KMS-11 (cell line): ENCODE measurements at regions not wholly inside any gene's neighbourhood (a gene's known extent, or its start where the extent isn't known, plus 50 kb on each side); places are given as distances from the start of the nearest gene placed in this dataset.

Experiments
- H2AFZ ChIP-seq: fragments of 200-600 bp; sonication (generic); 2 replicates; pipeline ENCODE4 v1.6.1; 2016; ENCODE audit warnings: antibody characterized with exemption, mixed run types, low read depth
- H3K27ac ChIP-seq: fragments of 200-600 bp; sonication (generic); 2 replicates; pipeline ENCODE4 v1.6.1; 2016; ENCODE audit warnings: mild to moderate bottlenecking, mixed run types
- H3K27me3 ChIP-seq: fragments of 200-600 bp; sonication (generic); 2 replicates; pipeline ENCODE4 v1.6.1; 2017; ENCODE audit warnings: mild to moderate bottlenecking, low read depth, mixed run types, moderate library complexity; ENCODE audit not compliant: insufficient read depth
- H3K36me3 ChIP-seq: fragments of 200-600 bp; sonication (generic); 2 replicates; pipeline ENCODE4 v1.6.1; 2017; ENCODE audit warnings: mild to moderate bottlenecking, mixed run types; ENCODE audit not compliant: insufficient read depth
- H3K4me1 ChIP-seq: fragments of 200-600 bp; sonication (generic); 2 replicates; pipeline ENCODE4 v1.6.1; 2016; ENCODE audit warnings: mild to moderate bottlenecking, low read depth, mixed run types; ENCODE audit not compliant: poor library complexity, severe bottlenecking
- H3K4me2 ChIP-seq: fragments of 200-600 bp; sonication (generic); 2 replicates; pipeline ENCODE4 v1.7.0; 2016; ENCODE audit warnings: mild to moderate bottlenecking, mixed run types
- H3K4me3 ChIP-seq: fragments of 200-600 bp; sonication (generic); IDR thresholded peaks from 2 replicates; pipeline ENCODE4 v1.6.1; 2017; ENCODE audit warnings: low read depth, low read length, mixed read lengths; ENCODE audit not compliant: insufficient read depth
- H3K79me2 ChIP-seq: fragments of 200-600 bp; sonication (generic); 2 replicates; pipeline ENCODE4 v1.6.1; 2016; ENCODE audit warnings: low read depth, mixed run types; ENCODE audit not compliant: insufficient read depth
- H3K9ac ChIP-seq: fragments of 200-600 bp; sonication (generic); 2 replicates; pipeline ENCODE4 v1.6.1; 2016; ENCODE audit warnings: mild to moderate bottlenecking, mixed run types
- H4K20me1 ChIP-seq: fragments of 200-600 bp; sonication (generic); 2 replicates; pipeline ENCODE4 v1.6.1; 2016; ENCODE audit warnings: mild to moderate bottlenecking, mixed run types; ENCODE audit not compliant: insufficient read depth
- TF ChIP-seq, protein P1 (sequence below): fragments of 200-600 bp; sonication (generic); conservative IDR thresholded peaks from 2 replicates; pipeline ENCODE4 v1.6.1; 2017; ENCODE audit warnings: low read depth, mild to moderate bottlenecking, antibody characterized with exemption, low read length, moderate library complexity, mixed read lengths

DNA sequence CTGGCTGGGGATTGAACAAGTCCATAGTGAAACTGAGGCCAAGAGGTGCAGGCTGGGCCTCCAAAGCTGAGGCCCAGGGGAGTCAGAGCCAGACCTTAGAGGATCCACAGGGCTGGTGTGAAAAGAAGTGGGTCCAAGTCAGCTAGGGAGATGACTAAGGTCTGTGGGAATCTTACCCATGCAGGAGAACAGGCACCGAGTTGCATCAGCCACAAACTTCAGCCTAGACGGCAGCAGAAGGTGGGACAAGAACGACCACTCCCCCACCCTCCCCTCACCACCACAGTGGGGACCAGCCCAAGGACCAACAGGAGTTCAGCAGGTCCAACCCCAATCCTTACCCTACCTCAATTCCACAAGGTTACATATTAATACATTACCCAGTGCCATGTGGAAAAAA, 282.3 kb downstream of the TTLL7 start:
- H3K4me3 ChIP-seq: no peak overlapping the region
- H3K9ac ChIP-seq: no peak overlapping the region
- no peaks in the 10 kb centered on the region for H3K79me2 ChIP-seq
- H2AFZ ChIP-seq: no peak overlapping the region
- no peak overlapping the region for H3K27ac ChIP-seq
- H3K27me3 ChIP-seq: no peaks in the 10 kb centered on the region
- H3K4me1 ChIP-seq: no peaks in the 10 kb centered on the region
- H4K20me1 ChIP-seq: no peaks in the 10 kb centered on the region
- no peak overlapping the region for H3K4me2 ChIP-seq
- no peaks in the 10 kb centered on the region for H3K36me3 ChIP-seq
- TF ChIP-seq, protein P1, sequence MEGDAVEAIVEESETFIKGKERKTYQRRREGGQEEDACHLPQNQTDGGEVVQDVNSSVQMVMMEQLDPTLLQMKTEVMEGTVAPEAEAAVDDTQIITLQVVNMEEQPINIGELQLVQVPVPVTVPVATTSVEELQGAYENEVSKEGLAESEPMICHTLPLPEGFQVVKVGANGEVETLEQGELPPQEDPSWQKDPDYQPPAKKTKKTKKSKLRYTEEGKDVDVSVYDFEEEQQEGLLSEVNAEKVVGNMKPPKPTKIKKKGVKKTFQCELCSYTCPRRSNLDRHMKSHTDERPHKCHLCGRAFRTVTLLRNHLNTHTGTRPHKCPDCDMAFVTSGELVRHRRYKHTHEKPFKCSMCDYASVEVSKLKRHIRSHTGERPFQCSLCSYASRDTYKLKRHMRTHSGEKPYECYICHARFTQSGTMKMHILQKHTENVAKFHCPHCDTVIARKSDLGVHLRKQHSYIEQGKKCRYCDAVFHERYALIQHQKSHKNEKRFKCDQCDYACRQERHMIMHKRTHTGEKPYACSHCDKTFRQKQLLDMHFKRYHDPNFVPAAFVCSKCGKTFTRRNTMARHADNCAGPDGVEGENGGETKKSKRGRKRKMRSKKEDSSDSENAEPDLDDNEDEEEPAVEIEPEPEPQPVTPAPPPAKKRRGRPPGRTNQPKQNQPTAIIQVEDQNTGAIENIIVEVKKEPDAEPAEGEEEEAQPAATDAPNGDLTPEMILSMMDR: no peak

DNA sequence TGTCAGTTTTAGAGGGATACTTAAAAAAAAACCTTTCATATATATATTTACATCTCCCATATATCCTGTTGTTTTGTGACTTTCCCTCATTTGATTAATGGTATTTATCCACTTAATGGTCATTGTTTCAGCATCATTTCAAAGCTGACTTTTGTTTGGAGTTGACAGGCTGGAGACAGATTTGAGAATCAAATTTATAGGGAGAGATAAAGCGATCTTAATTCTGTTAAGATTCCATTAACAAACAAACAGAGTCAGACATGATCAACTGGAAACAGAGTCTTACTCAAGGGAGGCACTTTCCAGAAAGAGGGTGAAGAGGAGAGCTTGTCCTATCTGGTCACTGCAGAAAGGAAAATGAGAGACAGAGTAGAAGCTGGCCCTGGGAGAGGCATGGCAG, 283.4 kb downstream of the TTLL7 start:
- Histone ChIP-seq H3K79me2 (no peaks in the 10 kb centered on the region), H3K4me2 (no peak overlapping the region), H3K9ac (no peak overlapping the region), H2AFZ (no peak overlapping the region), H4K20me1 (no peaks in the 10 kb centered on the region), H3K27me3 (no peaks in the 10 kb centered on the region), H3K27ac (no peak overlapping the region), H3K4me1 (no peaks in the 10 kb centered on the region), H3K4me3 (no peak overlapping the region), H3K36me3 (no peaks in the 10 kb centered on the region)
- TF ChIP-seq, protein P1: no peak

DNA sequence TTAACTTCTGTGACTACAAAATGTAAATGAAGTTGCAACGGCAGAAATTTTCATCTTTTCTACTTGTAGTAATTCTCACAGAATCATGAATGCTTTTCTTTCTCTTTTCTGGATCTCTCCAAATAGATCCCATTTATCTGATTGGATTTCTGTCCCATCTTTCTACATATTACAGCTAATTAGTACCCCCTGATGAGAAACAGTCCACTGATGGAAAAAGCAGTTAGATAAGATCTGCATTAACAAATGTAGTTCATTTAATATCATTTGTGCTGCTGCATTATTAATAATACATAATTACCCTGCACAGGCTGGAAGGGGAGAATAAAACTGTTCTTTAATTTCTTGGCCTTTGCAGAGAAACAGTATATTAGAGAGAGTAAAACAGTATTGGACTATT, 289.3 kb downstream of the TTLL7 start:
- H3K27ac ChIP-seq: no peak overlapping the region

DNA sequence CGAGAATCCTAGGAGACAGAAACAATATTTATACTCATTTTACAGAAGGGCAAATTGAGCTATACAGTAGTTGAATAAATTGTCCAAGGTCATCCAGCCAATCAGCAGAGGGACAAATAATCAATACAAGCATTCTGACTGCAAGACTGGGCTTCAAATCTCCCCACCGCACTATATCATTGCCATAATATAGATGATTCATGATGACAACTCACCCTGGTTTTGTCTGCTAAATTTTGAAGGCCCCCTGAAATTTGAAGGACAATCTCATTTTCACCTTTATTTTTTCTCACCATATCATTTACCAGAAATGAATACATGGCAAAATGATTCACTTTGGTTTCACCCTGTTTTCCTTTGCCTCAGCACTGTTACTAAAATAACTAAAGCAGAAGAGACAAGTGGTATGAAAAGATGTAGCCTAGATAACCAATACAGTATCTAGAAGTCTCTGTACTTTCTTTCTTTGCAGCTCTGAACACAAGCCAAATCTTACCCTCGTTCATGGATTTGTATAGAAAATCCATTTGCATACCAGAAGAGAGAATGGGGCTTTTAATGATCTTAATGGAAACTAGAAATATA, 292.5 kb downstream of the TTLL7 start:
- Histone ChIP-seq H3K4me2 (no peak overlapping the region), H3K4me3 (no peak overlapping the region), H3K79me2 (no peaks in the 10 kb centered on the region), H3K27ac (no peak overlapping the region), H3K9ac (no peak overlapping the region), H3K27me3 (no peaks in the 10 kb centered on the region), H3K4me1 (no peaks in the 10 kb centered on the region), H2AFZ (no peak overlapping the region), H4K20me1 (no peaks in the 10 kb centered on the region), H3K36me3 (no peaks in the 10 kb centered on the region)
- TF ChIP-seq, protein P1: no peak

More for the DNA sequence above, 289.3 kb downstream of the TTLL7 start:
- Histone ChIP-seq H3K27me3 (no peaks in the 10 kb centered on the region), H4K20me1 (no peaks in the 10 kb centered on the region), H3K36me3 (no peaks in the 10 kb centered on the region), H3K79me2 (no peaks in the 10 kb centered on the region), H3K9ac (no peak overlapping the region), H3K4me3 (no peak overlapping the region), H3K4me2 (no peak overlapping the region), H3K4me1 (no peaks in the 10 kb centered on the region), H2AFZ (no peak overlapping the region)
- TF ChIP-seq, protein P1: no peak
